Lower leg skin (tissue), 3 donors: ENCODE measurements at regions not wholly inside any gene's neighbourhood (a gene's known extent, or its start where the extent isn't known, plus 50 kb on each side); places are given as distances from the start of the nearest gene placed in this dataset.

ENCODE experiments used
- CTCF ChIP-seq, 3 donors: fragments of 450-650 bp; IDR thresholded peaks; one replicate each; pipeline ENCODE4 v1.5.1; 2016; ENCODE audit warnings: antibody characterized with exemption in 3 of 3, mild to moderate bottlenecking in 3 of 3, moderate library complexity in 2 of 3
- POLR2A ChIP-seq, 2 donors: fragments of 450-650 bp; IDR thresholded peaks; one replicate each; pipeline ENCODE4 v1.6.1; 2016 to 2017; ENCODE audit warnings: antibody characterized with exemption in 2 of 2, mild to moderate bottlenecking in 1 of 2, moderate library complexity in 1 of 2

- no peak for TF ChIP-seq CTCF (IDR thresholded peaks at IDR 0.05)
- TF ChIP-seq POLR2A (IDR thresholded peaks at IDR 0.05), result no peak
Observed at GRCh38 chr1:82511441-82511840, 710.7 kb downstream of the ADGRL2 start.
